IMR-90 (cell line): ENCODE measurements at regions not wholly inside any gene's neighbourhood (a gene's known extent, or its start where the extent isn't known, plus 50 kb on each side); places are given as distances from the start of the nearest gene placed in this dataset.

Source experiments
- ATAC-seq: fragments of 200-7000 bp; cut with Tn5 transposase; 2 replicates; pipeline ENCODE4 v1.9.1; 2020; ENCODE audit warnings: low read depth, mild to moderate bottlenecking, moderate library complexity
- BruUV-seq: library from RNA; stranded (reverse); fragments of 400-500 nt; replicated peaks from 2 replicates; lab custom pipeline; 2021; lab: Mats Ljungman, UMichigan
- CTCF ChIA-PET: fragments of 300-600 bp; formaldehyde crosslinking; extraction: SDS; loops from one replicate; lab custom pipeline; 2021; ENCODE audit warnings: antibody characterized with exemption; lab: Yijun Ruan, JAX
- POLR2A ChIA-PET: fragments of 300-600 bp; sonication (Branson Sonifier 250); formaldehyde crosslinking; loops from one replicate; lab custom pipeline; 2022; ENCODE audit warnings: antibody characterized with exemption; ENCODE audit not compliant: unreplicated experiment; lab: Charles Lee
- DNase-seq: peaks from one replicate; pipeline ENCODE4 v3.0.0; 2013
- H2AFZ ChIP-seq: replicated peaks from 2 replicates; pipeline ENCODE3; 2013; ENCODE audit warnings: low read length, mild to moderate bottlenecking; ENCODE audit not compliant: poor library complexity
- H2AK5ac ChIP-seq: 2 replicates; pipeline ENCODE4 v1.6.1; 2013; ENCODE audit warnings: low read depth, low read length, inconsistent platforms
- H2AK9ac ChIP-seq: replicated peaks from 2 replicates; pipeline ENCODE3; 2013; ENCODE audit warnings: mild to moderate bottlenecking, low read depth, low read length, moderate library complexity; ENCODE audit not compliant: poor library complexity
- H2BK120ac ChIP-seq: 2 replicates; pipeline ENCODE4 v1.6.1; 2013; ENCODE audit warnings: low read depth, low read length, inconsistent platforms
- H2BK15ac ChIP-seq: 3 replicates; pipeline ENCODE4 v1.6.1; 2013; ENCODE audit warnings: low read depth, low read length, inconsistent platforms
- H2BK20ac ChIP-seq: 2 replicates; pipeline ENCODE4 v1.6.1; 2013; ENCODE audit warnings: low read depth, mild to moderate bottlenecking, inconsistent platforms, low read length, moderate library complexity
- H2BK5ac ChIP-seq: 2 replicates; pipeline ENCODE4 v1.6.1; 2013; ENCODE audit warnings: mild to moderate bottlenecking, low read depth, low read length, inconsistent platforms; ENCODE audit not compliant: poor library complexity, severe bottlenecking
- H3K14ac ChIP-seq: replicated peaks from 2 replicates; pipeline ENCODE4 v1.6.1; 2013; ENCODE audit warnings: low read depth, low read length, inconsistent platforms
- H3K18ac ChIP-seq: 2 replicates; pipeline ENCODE4 v1.6.1; 2013; ENCODE audit warnings: low read depth, low read length, control low read depth
- H3K23ac ChIP-seq: 2 replicates; pipeline ENCODE4 v1.6.1; 2013; ENCODE audit warnings: low read depth, low read length, inconsistent platforms
- H3K27ac ChIP-seq: 2 replicates; pipeline ENCODE4 v1.5.1; 2013; ENCODE audit warnings: mild to moderate bottlenecking, control low read depth, low read length; ENCODE audit not compliant: insufficient read depth
- H3K27me3 ChIP-seq: 2 replicates; pipeline ENCODE4 v1.6.1; 2013; ENCODE audit warnings: low read length; ENCODE audit not compliant: control insufficient read depth, insufficient read depth
- H3K36me3 ChIP-seq: 2 replicates; pipeline ENCODE4 v1.6.1; 2013; ENCODE audit warnings: low read length, mixed read lengths; ENCODE audit not compliant: control insufficient read depth, insufficient read depth
- H3K4ac ChIP-seq: 2 replicates; pipeline ENCODE4 v1.6.1; 2013; ENCODE audit warnings: low read depth, low read length, inconsistent platforms
- H3K4me1 ChIP-seq: 2 replicates; pipeline ENCODE4 v1.6.1; 2013; ENCODE audit warnings: low read length, mixed read lengths; ENCODE audit not compliant: control insufficient read depth, insufficient read depth
- H3K4me2 ChIP-seq: 2 replicates; pipeline ENCODE4 v1.6.1; 2013; ENCODE audit warnings: low read depth, mild to moderate bottlenecking, control low read depth, low read length, moderate library complexity
- H3K4me3 ChIP-seq: 2 replicates; pipeline ENCODE4 v1.5.1; 2013; ENCODE audit warnings: low read depth, mild to moderate bottlenecking, control low read depth, low read length, moderate library complexity; ENCODE audit not compliant: insufficient read depth
- H3K56ac ChIP-seq: 2 replicates; pipeline ENCODE4 v1.6.1; 2013; ENCODE audit warnings: low read length, inconsistent platforms; ENCODE audit not compliant: insufficient read depth; ENCODE audit errors: extremely low read depth
- H3K79me1 ChIP-seq, 2 experiments: 2 replicates each; pipeline ENCODE4 v1.6.1; 2013; ENCODE audit warnings: low read length in 2 of 2, inconsistent platforms in 1 of 2, low read depth in 1 of 2
- H3K9ac ChIP-seq: 2 replicates; pipeline ENCODE4 v1.6.1; 2013; ENCODE audit warnings: low read depth, low read length, control low read depth
- H3K9me1 ChIP-seq: 2 replicates; pipeline ENCODE4 v1.6.1; 2013; ENCODE audit warnings: low read length, inconsistent platforms; ENCODE audit not compliant: insufficient read depth
- H3K9me3 ChIP-seq: 2 replicates; pipeline ENCODE4 v1.6.1; 2013; ENCODE audit warnings: low read length; ENCODE audit not compliant: control insufficient read depth, insufficient read depth
- H4K20me1 ChIP-seq: 2 replicates; pipeline ENCODE4 v1.6.1; 2013; ENCODE audit warnings: low read length, inconsistent platforms; ENCODE audit not compliant: insufficient read depth
- H4K5ac ChIP-seq: 2 replicates; pipeline ENCODE4 v1.6.1; 2013; ENCODE audit warnings: mild to moderate bottlenecking, low read depth, low read length, control low read depth
- H4K8ac ChIP-seq, 2 experiments: 2 replicates each; pipeline ENCODE4 v1.6.1; 2013; ENCODE audit warnings: low read depth in 2 of 2, low read length in 2 of 2, control low read depth in 1 of 2, inconsistent platforms in 1 of 2
- H4K91ac ChIP-seq: 2 replicates; pipeline ENCODE4 v1.6.1; 2013; ENCODE audit warnings: low read depth, low read length, inconsistent platforms; ENCODE audit not compliant: insufficient read depth
- BHLHE40 ChIP-seq: fragments of 150-350 bp; IDR thresholded peaks from 2 replicates; pipeline ENCODE4 v1.6.1; 2016; ENCODE audit warnings: mild to moderate bottlenecking, low read depth, low read length
- CEBPB ChIP-seq: IDR thresholded peaks from 2 replicates; pipeline ENCODE4 v1.6.1; 2012; ENCODE audit warnings: low read depth, low read length, improper control_type of control experiment
- CHD1 ChIP-seq: IDR thresholded peaks from 2 replicates; pipeline ENCODE4 v1.6.1; 2012; ENCODE audit warnings: low read depth, low read length, improper control_type of control experiment
- CTCF ChIP-seq: conservative IDR thresholded peaks from 2 replicates; pipeline ENCODE4 v1.5.1; 2012; ENCODE audit warnings: mild to moderate bottlenecking, low read depth, low read length, improper control_type of control experiment
- ELK1 ChIP-seq: fragments of 150-350 bp; IDR thresholded peaks from 2 replicates; pipeline ENCODE4 v1.6.1; 2016; ENCODE audit warnings: low read depth, mild to moderate bottlenecking, low read length, moderate library complexity, borderline replicate concordance
- FOS ChIP-seq: fragments of 150-350 bp; IDR thresholded peaks from 2 replicates; pipeline ENCODE4 v1.6.1; 2016; ENCODE audit warnings: low read depth, low read length
- MAFK ChIP-seq: IDR thresholded peaks from 2 replicates; pipeline ENCODE4 v1.6.1; 2012; ENCODE audit warnings: low read depth, low read length, improper control_type of control experiment
- MAZ ChIP-seq: IDR thresholded peaks from 2 replicates; pipeline ENCODE4 v1.6.1; 2012; ENCODE audit warnings: low read depth, mild to moderate bottlenecking, low read length, improper control_type of control experiment, moderate library complexity, borderline replicate concordance
- MXI1 ChIP-seq: IDR thresholded peaks from 2 replicates; pipeline ENCODE4 v1.6.1; 2012; ENCODE audit warnings: low read depth, mild to moderate bottlenecking, low read length, moderate library complexity, borderline replicate concordance
- NFE2L2 ChIP-seq: fragments of 150-350 bp; IDR thresholded peaks from 2 replicates; pipeline ENCODE4 v1.6.1; 2016; ENCODE audit warnings: low read depth, mild to moderate bottlenecking, low read length
- POLR2A ChIP-seq: IDR thresholded peaks from 2 replicates; pipeline ENCODE4 v1.6.1; 2012; ENCODE audit warnings: mild to moderate bottlenecking, low read depth, low read length
- RAD21 ChIP-seq: IDR thresholded peaks from 2 replicates; pipeline ENCODE4 v1.6.1; 2012; ENCODE audit warnings: low read length, improper control_type of control experiment
- RCOR1 ChIP-seq: IDR thresholded peaks from 2 replicates; pipeline ENCODE4 v1.6.1; 2012; ENCODE audit warnings: mild to moderate bottlenecking, low read length, improper control_type of control experiment; ENCODE audit not compliant: insufficient replicate concordance
- RFX5 ChIP-seq: IDR thresholded peaks from 2 replicates; pipeline ENCODE4 v1.8.0; 2012; ENCODE audit warnings: low read depth, mild to moderate bottlenecking, low read length, moderate library complexity
- SMC3 ChIP-seq: fragments of 150-350 bp; IDR thresholded peaks from 2 replicates; pipeline ENCODE4 v1.6.1; 2016; ENCODE audit warnings: low read depth, mild to moderate bottlenecking, antibody characterized with exemption, low read length, moderate library complexity
- USF2 ChIP-seq: fragments of 150-350 bp; IDR thresholded peaks from 2 replicates; pipeline ENCODE4 v1.6.1; 2017; ENCODE audit warnings: mild to moderate bottlenecking, antibody characterized with exemption, low read length, low read depth
- WGBS, 2 experiments: methylation state at CpG; one replicate each; pipeline versions ENCODE4 v1.1.5 to v1.1.7; 2013; ENCODE audit warnings: missing lambda C conversion rate in 2 of 2; ENCODE audit not compliant: insufficient read length in 1 of 2; ENCODE audit errors: extremely low coverage in 2 of 2; 5-methylcytosine and 5-hydroxymethylcytosine counted together
- dilution Hi-C: fragments of 300-500 bp; cut with HindIII; formaldehyde crosslinking; loops from one replicate; pipeline ENCODE4 v1.14.3; 2018; ENCODE audit warnings: low sequenced_read_pairs; ENCODE audit not compliant: unreplicated experiment
- in situ Hi-C: fragments of 300-500 bp; cut with MboI; formaldehyde crosslinking; loops from 3 replicates; pipeline ENCODE4 v1.14.3; 2019; ENCODE audit warnings: low sequenced_read_pairs, inconsistent platforms, mixed read lengths
- intact Hi-C: fragments of 100-400 bp; cut with micrococcal nuclease; formaldehyde crosslinking; loops from 2 replicates; pipeline ENCODE4 v1.10.0; 2022

GRCh38 chr5:29042152-29042551, 2003.8 kb upstream of the CDH9 start:
- WGBS, 2 experiments = 60% methylated on average over 1 of the region's 4 CpGs; no CpG with 5 or more reads in 1 of the 2 experiments
- Histone ChIP-seq H2BK20ac (no peak overlapping the region), H3K4me3 (no peak overlapping the region), H3K56ac (no peak overlapping the region), H3K27ac (no peak overlapping the region), H3K4me2 (no peak overlapping the region), H2AK5ac (no peak overlapping the region), H4K20me1 (no peaks in the 10 kb centered on the region), H3K4me1 (no peaks in the 10 kb centered on the region), H3K9me1 (no peaks in the 10 kb centered on the region), H2BK120ac (no peak overlapping the region), H2BK5ac (no peak overlapping the region), H3K9me3 (0 out of 2 replicates have a peak, but pooled peaks cover 2% of the 10 kb centered on the region), H3K4ac (no peak overlapping the region), H3K18ac (no peak overlapping the region), H2AFZ (no peak overlapping the region), H3K36me3 (no peaks in the 10 kb centered on the region), H4K5ac (no peak overlapping the region), H3K23ac (no peak overlapping the region), H2AK9ac (no peak overlapping the region), H3K9ac (no peak overlapping the region), H3K14ac (no peak overlapping the region), H2BK15ac (no peak overlapping the region), H3K79me1 (no peaks in the 10 kb centered on the region), H4K91ac (no peak overlapping the region), H4K8ac (no peak overlapping the region), H3K27me3 (no peaks in the 10 kb centered on the region)
- no TSS peak for BruUV-seq
- TF ChIP-seq FOS (no peak), NFE2L2 (no peak), CTCF (no peak), MAZ (no peak), BHLHE40 (no peak), MAFK (no peak), USF2 (no peak), RAD21 (no peak), RCOR1 (no peak), MXI1 (no peak), CEBPB (no peak), RFX5 (no peak), ELK1 (no peak), CHD1 (no peak), SMC3 (no peak), POLR2A (no peak)
- DNase-seq (no peak), ATAC-seq (no peak)
- intact Hi-C loops = no loop called here
- ChIA-PET CTCF (no interaction called here), POLR2A (no interaction called here)
- in situ Hi-C loops = no loop called here
- dilution Hi-C loops = no loop called here
